ENCODE measurements at regions not wholly inside any gene's neighbourhood (a gene's known extent, or its start where the extent isn't known, plus 50 kb on each side); places are given as distances from the start of the nearest gene placed in this dataset.

- no peak for TF ChIP-seq CTCF (IDR thresholded peaks at IDR 0.05)
- no peaks in the 10 kb centered on the region for H3K9me3 ChIP-seq (ENCODE audit: control insufficient read depth, low read length)
- H3K4me1 ChIP-seq: peaks cover 6% of the 10 kb centered on the region
- no peak overlapping the region for H3K4me3 ChIP-seq (ENCODE audit: low read depth, low read length)
- H3K27me3 ChIP-seq (ENCODE audit: control insufficient read depth, insufficient read depth, low read length): no peaks in the 10 kb centered on the region
- H3K27ac ChIP-seq: no peak overlapping the region
- H2AFZ ChIP-seq: no peak overlapping the region
- no peaks in the 10 kb centered on the region for H3K36me3 ChIP-seq (ENCODE audit: control insufficient read depth, insufficient read depth, low read length)
- no peak overlapping the region for H3K4me2 ChIP-seq (ENCODE audit: low read length)
- no peaks in the 10 kb centered on the region for H3K79me2 ChIP-seq
- no peak overlapping the region for H3K9ac ChIP-seq
These were observed 505.8 kb upstream of the MARCKS start for GRCh38 chr6:113351173-113351834.

DNA sequence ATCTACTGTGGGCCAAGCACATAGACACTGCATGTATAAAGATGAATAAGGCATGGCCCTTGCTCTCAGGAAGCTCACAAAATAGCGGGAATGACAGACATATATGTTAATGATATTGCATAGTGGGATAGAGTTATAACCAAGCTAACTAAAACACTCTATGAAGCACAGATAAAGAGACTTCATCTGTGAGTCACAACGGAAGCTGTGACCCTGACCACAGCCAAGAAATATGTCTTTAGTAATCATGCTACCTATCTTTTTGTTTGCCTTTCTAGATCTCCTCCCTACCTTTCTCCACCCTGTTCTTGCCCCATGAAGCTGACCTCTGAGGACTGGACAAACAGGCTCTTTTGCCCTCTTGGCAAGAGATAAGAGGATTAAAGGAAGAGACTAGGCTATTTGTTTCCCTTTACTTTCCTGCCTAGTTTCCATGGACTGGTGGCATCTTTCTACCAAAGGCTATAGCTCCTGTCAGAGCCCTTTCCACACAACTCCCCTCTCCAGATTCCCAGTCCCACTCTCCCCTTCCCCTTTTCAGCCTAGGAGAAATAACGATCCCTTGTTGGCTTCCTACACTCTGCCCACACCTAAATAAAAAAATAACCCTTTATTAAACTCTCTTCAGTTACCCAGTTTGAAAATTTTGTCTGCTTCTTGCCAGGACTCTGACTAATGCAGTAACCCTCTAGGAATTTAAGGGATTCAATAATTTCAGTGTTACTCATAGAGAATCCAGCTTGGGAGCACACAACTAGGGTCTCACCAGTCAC lies 504.9 kb upstream of the MARCKS start:
- Histone ChIP-seq H3K9me3 (ENCODE audit: control insufficient read depth, low read length) (no peaks in the 10 kb centered on the region), H2AFZ (no peak overlapping the region), H3K4me3 (ENCODE audit: low read depth, low read length) (no peak overlapping the region), H3K36me3 (ENCODE audit: control insufficient read depth, insufficient read depth, low read length) (no peaks in the 10 kb centered on the region), H3K4me1 (peaks cover 6% of the 10 kb centered on the region), H3K4me2 (ENCODE audit: low read length) (no peak overlapping the region), H3K27me3 (ENCODE audit: control insufficient read depth, insufficient read depth, low read length) (no peaks in the 10 kb centered on the region), H3K79me2 (no peaks in the 10 kb centered on the region), H3K9ac (no peak overlapping the region), H3K27ac (no peak overlapping the region)
- TF ChIP-seq CTCF (IDR thresholded peaks at IDR 0.05): no peak

GRCh38 chr6:113352831-113353230 lies 504.3 kb upstream of the MARCKS start:
- H3K9ac ChIP-seq: no peak overlapping the region

GRCh38 chr6:113353392-113353791 lies 503.8 kb upstream of the MARCKS start:
- Histone ChIP-seq H3K4me2 (ENCODE audit: low read length) (no peak overlapping the region), H3K27ac (no peak overlapping the region), H3K79me2 (no peaks in the 10 kb centered on the region), H3K9me3 (ENCODE audit: control insufficient read depth, low read length) (no peaks in the 10 kb centered on the region), H3K4me1 (peaks cover 6% of the 10 kb centered on the region), H3K9ac (no peak overlapping the region), H3K27me3 (ENCODE audit: control insufficient read depth, insufficient read depth, low read length) (no peaks in the 10 kb centered on the region), H3K4me3 (ENCODE audit: low read depth, low read length) (no peak overlapping the region), H2AFZ (no peak overlapping the region), H3K36me3 (ENCODE audit: control insufficient read depth, insufficient read depth, low read length) (no peaks in the 10 kb centered on the region)
- TF ChIP-seq CTCF (IDR thresholded peaks at IDR 0.05): no peak

More at GRCh38 chr6:113352831-113353230, 504.3 kb upstream of the MARCKS start:
- H3K27ac ChIP-seq: no peak overlapping the region
- no peak overlapping the region for H3K4me2 ChIP-seq (ENCODE audit: low read length)
- H2AFZ ChIP-seq: no peak overlapping the region
- H3K36me3 ChIP-seq (ENCODE audit: control insufficient read depth, insufficient read depth, low read length): no peaks in the 10 kb centered on the region
- H3K79me2 ChIP-seq: no peaks in the 10 kb centered on the region
- no peaks in the 10 kb centered on the region for H3K9me3 ChIP-seq (ENCODE audit: control insufficient read depth, low read length)
- no peak overlapping the region for H3K4me3 ChIP-seq (ENCODE audit: low read depth, low read length)
- TF ChIP-seq CTCF (IDR thresholded peaks at IDR 0.05): no peak
- no peaks in the 10 kb centered on the region for H3K27me3 ChIP-seq (ENCODE audit: control insufficient read depth, insufficient read depth, low read length)
- peaks cover 6% of the 10 kb centered on the region for H3K4me1 ChIP-seq
